ENCODE measurements at regions not wholly inside any gene's neighbourhood (a gene's known extent, or its start where the extent isn't known, plus 50 kb on each side); places are given as distances from the start of the nearest gene placed in this dataset.

DNA sequence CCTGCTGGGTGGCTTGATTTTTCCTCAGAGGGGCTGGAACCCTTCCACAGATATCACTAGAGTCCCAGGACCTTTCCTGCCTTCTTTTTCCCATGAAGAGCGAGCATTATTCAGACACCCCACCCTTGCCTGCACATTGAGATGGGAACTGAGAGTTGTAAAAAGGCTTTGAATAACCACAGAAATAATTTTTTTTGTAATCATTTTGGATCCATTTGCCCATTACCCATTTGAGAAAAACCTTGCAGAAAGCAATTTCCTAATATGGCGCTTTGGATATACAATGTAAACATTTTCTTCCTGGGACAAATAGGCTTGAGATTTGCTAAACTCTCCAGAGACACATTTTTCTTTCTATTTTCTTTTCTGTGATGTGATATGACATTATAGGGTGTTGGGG is 250.6 kb downstream of the MSRB3 start:
- ChIA-PET CTCF (interaction anchor here (0.5 kb wide), 1 partner anchor 146 kb away, joined by 3 read pairs; no protein-coding TSS in a partner anchor), POLR2A (no interaction called here)
- no peak overlapping the region for H3K4me3 ChIP-seq (ENCODE audit: low read depth in 2 of 2, low read length in 2 of 2)
- no peak for ATAC-seq
- in situ Hi-C loops (cut with HindIII; ENCODE audit: low pct_unique_long_range_greater_than_20kb, low sequenced_read_pairs) (no loop called here), intact Hi-C loops (cut with micrococcal nuclease; ENCODE audit: unreplicated experiment) (no loop called here)
- H3K9me3 ChIP-seq (ENCODE audit: control insufficient read depth, insufficient read depth, low read depth, low read length): no peaks in the 10 kb centered on the region; the same call in 1 of the 2 replicates
- DNase-seq (ENCODE audit: low read depth, low spot score): no peak
- BruUV-seq (replicated peaks): no TSS peak
- no peaks in the 10 kb centered on the region for H3K36me3 ChIP-seq (ENCODE audit: control insufficient read depth, insufficient read depth, low read length)
- TF ChIP-seq SIN3A (IDR thresholded peaks at IDR 0.05; ENCODE audit: borderline replicate concordance, insufficient read depth, low read depth, low read length): no peak
- TF ChIP-seq CTCF (IDR thresholded peaks at IDR 0.05): no peak
- TF ChIP-seq POLR2AphosphoS5 (IDR thresholded peaks at IDR 0.05; ENCODE audit: low read depth, low read length): no peak
- no peak for TF ChIP-seq TCF7L2 (IDR thresholded peaks at IDR 0.05; ENCODE audit: low read depth, low read length)
- TF ChIP-seq, protein P1, sequence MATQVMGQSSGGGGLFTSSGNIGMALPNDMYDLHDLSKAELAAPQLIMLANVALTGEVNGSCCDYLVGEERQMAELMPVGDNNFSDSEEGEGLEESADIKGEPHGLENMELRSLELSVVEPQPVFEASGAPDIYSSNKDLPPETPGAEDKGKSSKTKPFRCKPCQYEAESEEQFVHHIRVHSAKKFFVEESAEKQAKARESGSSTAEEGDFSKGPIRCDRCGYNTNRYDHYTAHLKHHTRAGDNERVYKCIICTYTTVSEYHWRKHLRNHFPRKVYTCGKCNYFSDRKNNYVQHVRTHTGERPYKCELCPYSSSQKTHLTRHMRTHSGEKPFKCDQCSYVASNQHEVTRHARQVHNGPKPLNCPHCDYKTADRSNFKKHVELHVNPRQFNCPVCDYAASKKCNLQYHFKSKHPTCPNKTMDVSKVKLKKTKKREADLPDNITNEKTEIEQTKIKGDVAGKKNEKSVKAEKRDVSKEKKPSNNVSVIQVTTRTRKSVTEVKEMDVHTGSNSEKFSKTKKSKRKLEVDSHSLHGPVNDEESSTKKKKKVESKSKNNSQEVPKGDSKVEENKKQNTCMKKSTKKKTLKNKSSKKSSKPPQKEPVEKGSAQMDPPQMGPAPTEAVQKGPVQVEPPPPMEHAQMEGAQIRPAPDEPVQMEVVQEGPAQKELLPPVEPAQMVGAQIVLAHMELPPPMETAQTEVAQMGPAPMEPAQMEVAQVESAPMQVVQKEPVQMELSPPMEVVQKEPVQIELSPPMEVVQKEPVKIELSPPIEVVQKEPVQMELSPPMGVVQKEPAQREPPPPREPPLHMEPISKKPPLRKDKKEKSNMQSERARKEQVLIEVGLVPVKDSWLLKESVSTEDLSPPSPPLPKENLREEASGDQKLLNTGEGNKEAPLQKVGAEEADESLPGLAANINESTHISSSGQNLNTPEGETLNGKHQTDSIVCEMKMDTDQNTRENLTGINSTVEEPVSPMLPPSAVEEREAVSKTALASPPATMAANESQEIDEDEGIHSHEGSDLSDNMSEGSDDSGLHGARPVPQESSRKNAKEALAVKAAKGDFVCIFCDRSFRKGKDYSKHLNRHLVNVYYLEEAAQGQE (IDR thresholded peaks at IDR 0.05; ENCODE audit: insufficient read depth in 1 of 2, low read depth in 2 of 2, low read length in 1 of 2): no peak
- H3K27ac ChIP-seq (ENCODE audit: low read length): no peak overlapping the region; the same call in 1 of the 2 replicates
- H3K27me3 ChIP-seq (ENCODE audit: control insufficient read depth, insufficient read depth, low read length): no peaks in the 10 kb centered on the region
- H3K4me1 ChIP-seq (ENCODE audit: control insufficient read depth, insufficient read depth, low read length): peaks cover 22% of the 10 kb centered on the region

DNA sequence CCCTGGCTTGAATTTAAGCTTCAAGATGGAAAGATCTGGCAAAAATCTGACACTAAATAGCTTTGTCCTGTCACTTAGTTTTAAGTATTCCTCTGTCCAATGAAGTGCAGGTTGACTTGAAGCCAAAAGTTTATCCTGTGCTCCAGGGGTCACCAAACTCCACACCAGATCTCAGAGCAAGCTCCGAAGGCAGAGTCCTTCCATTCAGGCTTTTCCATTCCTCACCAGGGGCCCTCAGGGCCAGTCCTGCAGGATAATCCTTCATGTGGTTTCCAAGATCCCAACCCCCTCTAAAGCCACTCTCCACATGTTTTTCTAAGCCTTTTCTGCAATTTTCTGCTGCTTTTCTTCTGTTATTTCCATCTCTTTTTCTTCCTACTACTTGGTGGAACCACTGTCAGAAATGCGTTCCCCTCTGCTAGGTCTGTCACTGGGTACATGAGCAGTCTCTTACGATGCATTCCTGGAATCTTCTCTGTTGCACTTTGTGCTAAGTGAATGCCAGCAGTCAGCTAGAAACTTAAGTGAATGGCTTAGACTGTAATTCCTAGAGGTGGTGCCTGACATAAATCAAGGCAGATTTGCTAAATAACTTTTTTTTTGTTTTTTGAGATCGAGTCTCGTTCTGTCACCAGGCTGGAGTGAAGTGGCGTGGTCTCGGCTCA is 251.4 kb downstream of the MSRB3 start:
- in situ Hi-C loops (cut with HindIII; ENCODE audit: low pct_unique_long_range_greater_than_20kb, low sequenced_read_pairs): no loop called here
- peaks cover 30% of the 10 kb centered on the region for H3K4me1 ChIP-seq (ENCODE audit: control insufficient read depth, insufficient read depth, low read length)
- POLR2A ChIA-PET: no interaction called here

More for the DNA sequence above, 251.4 kb downstream of the MSRB3 start:
- peak overlapping the region; percentile 40; the same call in 1 of the 2 replicates for H3K27ac ChIP-seq (ENCODE audit: low read length)
- intact Hi-C loops (cut with micrococcal nuclease; ENCODE audit: unreplicated experiment): no loop called here
- TF ChIP-seq POLR2AphosphoS5 (IDR thresholded peaks at IDR 0.05; ENCODE audit: low read depth, low read length): no peak
- TF ChIP-seq, protein P1 (IDR thresholded peaks at IDR 0.05; ENCODE audit: insufficient read depth in 1 of 2, low read depth in 2 of 2, low read length in 1 of 2): no peak
- TF ChIP-seq CTCF (IDR thresholded peaks at IDR 0.05): no peak
- H3K27me3 ChIP-seq (ENCODE audit: control insufficient read depth, insufficient read depth, low read length): no peaks in the 10 kb centered on the region
- no TSS peak for BruUV-seq (replicated peaks)
- CTCF ChIA-PET: no interaction called here
- DNase-seq (ENCODE audit: low read depth, low spot score): no peak
- no peaks in the 10 kb centered on the region for H3K36me3 ChIP-seq (ENCODE audit: control insufficient read depth, insufficient read depth, low read length)
- H3K9me3 ChIP-seq (ENCODE audit: control insufficient read depth, insufficient read depth, low read depth, low read length): no peaks in the 10 kb centered on the region; the same call in 1 of the 2 replicates
- no peak overlapping the region for H3K4me3 ChIP-seq (ENCODE audit: low read depth in 2 of 2, low read length in 2 of 2)
- no peak for ATAC-seq

Data from Panc1 (cell line).